HFF-Myc (cell line): ENCODE measurements at regions not wholly inside any gene's neighbourhood (a gene's known extent, or its start where the extent isn't known, plus 50 kb on each side); places are given as distances from the start of the nearest gene placed in this dataset.

ENCODE experiments used
- DNase-seq: peaks from one replicate; pipeline ENCODE4 v3.0.0-alpha.2; 2011; ENCODE audit warnings: low read depth; ENCODE audit errors: extremely low read depth
- H3K4me3 ChIP-seq: replicated peaks from 2 replicates; pipeline ENCODE4 v1.5.1; 2011; ENCODE audit warnings: low read depth, mild to moderate bottlenecking, control low read depth, low read length
- TF ChIP-seq, protein P1 (sequence below): IDR thresholded peaks from 2 replicates; pipeline ENCODE4 v1.5.1; 2012; ENCODE audit warnings: mild to moderate bottlenecking, low read depth, low read length, control low read depth; ENCODE audit errors: missing control alignments

DNA sequence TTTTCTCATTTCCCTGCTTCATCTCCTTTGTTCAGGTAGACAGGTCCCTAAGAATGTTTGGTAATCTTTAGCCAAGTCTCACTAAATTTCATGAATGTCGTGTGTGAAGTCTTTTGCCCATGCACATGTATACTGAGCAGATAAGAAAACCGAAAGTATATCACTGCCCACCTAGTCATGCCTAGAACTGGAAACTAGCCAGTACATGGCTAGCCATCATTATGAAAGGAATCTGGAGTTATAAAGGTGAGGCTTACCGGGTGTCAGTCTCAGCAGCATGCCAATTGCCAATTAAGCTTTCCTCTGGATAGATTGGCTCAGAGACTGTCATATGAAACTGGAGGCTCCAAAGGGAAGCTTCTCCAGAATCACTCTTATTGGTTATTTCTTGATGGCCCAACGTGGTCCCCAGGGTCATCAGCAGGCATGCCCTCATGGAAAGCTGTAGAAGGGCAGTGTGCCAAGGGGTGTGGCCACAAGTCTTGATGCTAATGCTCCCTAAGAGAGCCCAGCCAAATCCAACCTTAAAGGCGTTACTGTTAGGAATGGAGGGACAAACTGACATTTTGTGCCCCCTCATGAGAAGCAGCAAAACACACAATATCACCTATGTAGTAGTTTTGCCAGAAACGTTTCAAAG lies 307.3 kb upstream of the PIK3R1 start:
- TF ChIP-seq, protein P1, sequence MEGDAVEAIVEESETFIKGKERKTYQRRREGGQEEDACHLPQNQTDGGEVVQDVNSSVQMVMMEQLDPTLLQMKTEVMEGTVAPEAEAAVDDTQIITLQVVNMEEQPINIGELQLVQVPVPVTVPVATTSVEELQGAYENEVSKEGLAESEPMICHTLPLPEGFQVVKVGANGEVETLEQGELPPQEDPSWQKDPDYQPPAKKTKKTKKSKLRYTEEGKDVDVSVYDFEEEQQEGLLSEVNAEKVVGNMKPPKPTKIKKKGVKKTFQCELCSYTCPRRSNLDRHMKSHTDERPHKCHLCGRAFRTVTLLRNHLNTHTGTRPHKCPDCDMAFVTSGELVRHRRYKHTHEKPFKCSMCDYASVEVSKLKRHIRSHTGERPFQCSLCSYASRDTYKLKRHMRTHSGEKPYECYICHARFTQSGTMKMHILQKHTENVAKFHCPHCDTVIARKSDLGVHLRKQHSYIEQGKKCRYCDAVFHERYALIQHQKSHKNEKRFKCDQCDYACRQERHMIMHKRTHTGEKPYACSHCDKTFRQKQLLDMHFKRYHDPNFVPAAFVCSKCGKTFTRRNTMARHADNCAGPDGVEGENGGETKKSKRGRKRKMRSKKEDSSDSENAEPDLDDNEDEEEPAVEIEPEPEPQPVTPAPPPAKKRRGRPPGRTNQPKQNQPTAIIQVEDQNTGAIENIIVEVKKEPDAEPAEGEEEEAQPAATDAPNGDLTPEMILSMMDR = no peak

DNA sequence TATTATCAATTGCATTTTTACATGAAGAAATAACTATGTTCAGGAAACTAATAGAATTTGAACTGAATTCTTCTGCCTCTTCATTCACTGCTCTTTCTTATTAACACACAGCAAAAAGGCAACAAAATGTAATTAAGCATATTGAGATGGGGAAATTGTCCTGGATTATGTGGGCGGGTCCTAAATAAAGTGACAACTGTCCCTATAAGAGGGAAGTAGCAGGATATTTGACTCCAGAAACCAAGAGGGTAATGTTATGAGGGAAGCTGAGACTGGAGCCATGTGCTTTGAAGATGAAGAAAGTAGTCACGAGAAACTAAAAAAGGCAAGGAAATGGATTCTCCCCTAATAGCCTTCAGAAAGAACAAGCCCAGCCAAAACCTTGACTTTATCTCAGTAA lies 311.2 kb upstream of the PIK3R1 start:
- DNase-seq = no peak
- H3K4me3 ChIP-seq = no peak overlapping the region
- TF ChIP-seq, protein P1 = no peak

More for the DNA sequence above, 307.3 kb upstream of the PIK3R1 start:
- no peak overlapping the region for H3K4me3 ChIP-seq
- DNase-seq = no peak

DNA sequence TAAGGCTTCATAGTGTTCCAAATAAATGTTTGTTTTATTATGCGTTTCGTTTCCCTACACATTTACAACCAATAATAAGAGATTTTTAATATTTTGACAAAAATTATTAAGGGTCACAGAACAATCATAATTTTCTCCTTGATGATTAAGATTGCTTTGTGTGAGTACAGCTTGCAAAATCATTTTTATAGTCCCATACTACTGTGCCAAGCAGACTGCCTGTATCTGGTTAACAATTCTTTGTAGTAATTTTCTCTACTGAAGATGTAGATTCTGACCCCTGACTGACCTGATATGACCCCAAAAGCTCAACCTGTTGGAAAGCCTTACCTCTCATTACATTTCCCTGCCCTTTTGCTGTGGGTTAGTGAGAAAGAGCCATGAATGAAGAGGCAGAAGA lies 311.9 kb upstream of the PIK3R1 start:
- no peak for DNase-seq
- TF ChIP-seq, protein P1 = no peak
- H3K4me3 ChIP-seq = no peak overlapping the region

DNA sequence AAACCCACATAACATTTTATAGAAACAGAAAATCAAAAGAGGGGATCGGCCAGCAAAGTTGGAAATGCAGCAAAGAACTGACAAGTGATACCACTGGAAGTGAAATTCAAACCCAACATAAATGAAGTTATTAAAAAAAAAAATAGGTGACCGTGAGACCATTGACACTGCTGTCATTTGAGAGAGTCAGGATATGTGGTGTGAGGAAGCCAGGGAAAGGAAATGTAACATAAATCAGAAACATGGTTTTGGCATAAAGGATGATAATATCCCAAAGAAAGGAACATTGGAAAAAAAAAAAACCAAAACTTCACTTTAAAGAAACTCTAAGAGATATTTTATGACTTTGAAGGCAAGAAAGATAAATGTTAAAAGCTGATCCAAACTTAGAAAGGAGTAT lies 312.4 kb upstream of the PIK3R1 start:
- H3K4me3 ChIP-seq = no peak overlapping the region
- DNase-seq = no peak
- TF ChIP-seq, protein P1 = no peak

DNA sequence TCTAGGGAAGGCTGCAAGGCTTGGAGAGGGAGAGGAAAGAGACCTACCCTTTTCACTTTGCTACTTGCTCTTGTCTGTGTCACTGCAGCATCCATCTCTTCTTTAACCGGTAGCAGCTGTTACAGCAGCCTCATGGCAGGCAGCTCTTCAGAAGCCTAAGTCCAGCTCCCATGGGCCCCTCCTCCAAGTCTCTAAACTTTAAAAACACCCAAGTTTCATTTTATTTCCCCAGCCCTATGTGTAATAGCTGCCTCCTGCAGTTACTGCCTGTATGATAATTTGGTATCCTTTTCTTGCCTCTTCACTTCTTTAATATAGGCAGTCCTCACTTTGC lies 313.1 kb upstream of the PIK3R1 start:
- no peak for DNase-seq
- no peak overlapping the region for H3K4me3 ChIP-seq
- TF ChIP-seq, protein P1 = no peak

DNA sequence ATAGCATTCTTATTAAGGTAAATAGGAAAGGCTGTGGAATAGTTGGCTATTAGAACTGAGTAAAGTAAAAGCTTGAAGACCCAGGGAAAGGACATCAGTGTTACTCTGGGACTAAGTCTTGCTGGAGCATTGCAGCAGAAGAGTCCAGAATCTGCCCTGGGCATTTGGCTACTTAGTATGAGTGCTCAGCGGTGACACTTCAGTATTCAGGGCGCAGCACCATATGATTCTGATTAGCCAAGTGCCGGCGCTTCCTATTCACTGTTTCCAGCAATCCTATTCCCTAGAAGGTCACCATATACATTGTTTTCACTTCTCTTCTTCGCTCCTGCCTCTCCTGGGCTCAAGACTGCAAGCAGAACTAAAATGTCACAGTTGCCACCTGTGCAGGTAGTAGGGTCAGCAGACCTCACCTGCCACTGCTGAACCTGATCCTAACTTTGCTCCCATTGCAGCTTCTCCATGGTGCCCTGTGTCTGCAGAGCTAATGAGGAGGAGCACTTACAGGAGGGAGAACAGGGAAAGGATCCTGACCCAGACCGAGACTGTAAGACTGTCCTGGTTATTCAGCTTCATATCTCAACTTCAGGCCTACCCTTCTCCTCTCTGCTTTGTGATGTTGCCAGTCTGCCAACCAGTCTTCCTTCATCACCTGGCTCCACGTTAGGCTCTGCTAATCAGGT lies 313.6 kb upstream of the PIK3R1 start:
- DNase-seq = peak; percentile 12
- TF ChIP-seq, protein P1 = no peak
- no peak overlapping the region for H3K4me3 ChIP-seq
